CD4-positive, alpha-beta T cell treated with Interleukin-2 at 100 ng/mL for 4 hours (primary cell): ENCODE measurements at regions not wholly inside any gene's neighbourhood (a gene's known extent, or its start where the extent isn't known, plus 50 kb on each side); places are given as distances from the start of the nearest gene placed in this dataset.
"Not testable (repeated sequence)": the region's sequence is repeated elsewhere in the genome, so short reads cannot be mapped to it uniquely, and the experiment has no call there.

Source experiments
- DNase-seq: peaks from one replicate; pipeline ENCODE4 v3.0.0-alpha.2; 2020; ENCODE audit warnings: low spot score

- DNase-seq: no peak
Observed at GRCh38 chr13:82165396-82166174, 1716.7 kb downstream of the SLITRK1 start.

GRCh38 chr13:82164780-82165395 lies 1717.4 kb downstream of the SLITRK1 start:
- DNase-seq: not testable (repeated sequence)

- DNase-seq: no peak
Observed at GRCh38 chr13:82147526-82147925, 1734.7 kb downstream of the SLITRK1 start.

- DNase-seq: no peak
Observed at GRCh38 chr13:82136880-82137279, 1745.4 kb downstream of the SLITRK1 start.

- no peak for DNase-seq
Observed at GRCh38 chr13:82129281-82129680, 1753.0 kb downstream of the SLITRK1 start.

- DNase-seq: no peak
Observed at GRCh38 chr13:82118589-82118988, 1763.7 kb downstream of the SLITRK1 start.

GRCh38 chr13:82116422-82116989 lies 1765.8 kb downstream of the SLITRK1 start:
- no peak for DNase-seq

- no peak for DNase-seq
Observed at GRCh38 chr13:82115391-82115790, 1766.9 kb downstream of the SLITRK1 start.

- no peak for DNase-seq
Observed at GRCh38 chr13:82096256-82096655, 1755.3 kb upstream of the SPRY2 start.

- DNase-seq: no peak
Observed at GRCh38 chr13:82092312-82092711, 1751.4 kb upstream of the SPRY2 start.

GRCh38 chr13:82088781-82089180 lies 1747.9 kb upstream of the SPRY2 start:
- no peak for DNase-seq

GRCh38 chr13:82076496-82076895 lies 1735.6 kb upstream of the SPRY2 start:
- no peak for DNase-seq

GRCh38 chr13:82070416-82070815 lies 1729.5 kb upstream of the SPRY2 start:
- DNase-seq: no peak

- no peak for DNase-seq
Observed at GRCh38 chr13:82062772-82063171, 1721.8 kb upstream of the SPRY2 start.

GRCh38 chr13:82058364-82058763 lies 1717.4 kb upstream of the SPRY2 start:
- DNase-seq: no peak

- not testable (repeated sequence) for DNase-seq
Observed at GRCh38 chr13:82045316-82045715, 1704.4 kb upstream of the SPRY2 start.

GRCh38 chr13:82036602-82037001 lies 1695.7 kb upstream of the SPRY2 start:
- DNase-seq: no peak

GRCh38 chr13:82011355-82011754 lies 1670.4 kb upstream of the SPRY2 start:
- DNase-seq: no peak

GRCh38 chr13:82010780-82011179 lies 1669.9 kb upstream of the SPRY2 start:
- DNase-seq: no peak

GRCh38 chr13:82002710-82003109 lies 1661.8 kb upstream of the SPRY2 start:
- no peak for DNase-seq

GRCh38 chr13:81995316-81995715 lies 1654.4 kb upstream of the SPRY2 start:
- no peak for DNase-seq

GRCh38 chr13:81990652-81991051 lies 1649.7 kb upstream of the SPRY2 start:
- no peak for DNase-seq

GRCh38 chr13:81988567-81988966 lies 1647.6 kb upstream of the SPRY2 start:
- no peak for DNase-seq
